Endothelial cell of umbilical vein (primary cell): ENCODE measurements at regions not wholly inside any gene's neighbourhood (a gene's known extent, or its start where the extent isn't known, plus 50 kb on each side); places are given as distances from the start of the nearest gene placed in this dataset.

Experiments
- BruUV-seq: library from RNA; stranded (reverse); fragments of 400-500 nt; replicated peaks from 2 replicates; lab custom pipeline; 2021; lab: Mats Ljungman, UMichigan
- CTCF ChIA-PET: fragments of 300-600, 350-600 bp; sonication (Branson Sonifier 250); formaldehyde crosslinking; loops from one replicate; lab custom pipeline; 2021; ENCODE audit warnings: antibody characterized with exemption, inconsistent platforms; lab: Charles Lee
- POLR2A ChIA-PET: fragments of 300-600, 350-600 bp; sonication (Branson Sonifier 250); formaldehyde crosslinking; loops from one replicate; lab custom pipeline; 2021; ENCODE audit warnings: antibody characterized with exemption, inconsistent platforms; lab: Charles Lee
- DNase-seq: peaks from one replicate; pipeline ENCODE4 v3.0.0-alpha.2; 2011; ENCODE audit warnings: low read depth, low spot score
- FAIRE-seq: peaks from 2 replicates; lab custom pipeline; 2011; peaks lifted over from hg19 to GRCh38; lab: Jason Lieb, UNC
- H2AFZ ChIP-seq: 2 replicates; pipeline ENCODE4 v1.6.0; 2012; ENCODE audit warnings: low read depth, low read length, control low read depth, inconsistent platforms
- H3K27ac ChIP-seq: 2 replicates; pipeline ENCODE4 v1.5.1; 2011; ENCODE audit warnings: low read depth, mild to moderate bottlenecking, control low read depth, low read length, moderate library complexity; ENCODE audit not compliant: insufficient read depth
- H3K27me3 ChIP-seq, 2 experiments: 2 replicates each; pipeline versions ENCODE4 v1.6.0 to v1.6.1; 2011; ENCODE audit warnings: low read length in 2 of 2, mixed read lengths in 1 of 2; ENCODE audit not compliant: control insufficient read depth in 2 of 2, insufficient read depth in 2 of 2
- H3K36me3 ChIP-seq, 2 experiments: 2 replicates in 1 of 2; 3 replicates in 1 of 2; pipeline ENCODE4 v1.5.1; 2011; ENCODE audit warnings: low read length in 2 of 2, mild to moderate bottlenecking in 1 of 2, moderate library complexity in 1 of 2; ENCODE audit not compliant: control insufficient read depth in 2 of 2, insufficient read depth in 2 of 2; ENCODE audit errors: extremely low read depth in 1 of 2
- H3K4me1 ChIP-seq: 3 replicates; pipeline ENCODE4 v1.5.1; 2011; ENCODE audit warnings: mild to moderate bottlenecking, low read length; ENCODE audit not compliant: control insufficient read depth, insufficient read depth; ENCODE audit errors: extremely low read depth
- H3K4me2 ChIP-seq: 2 replicates; pipeline ENCODE4 v1.6.1; 2011; ENCODE audit warnings: low read length, control low read depth, mixed read lengths; ENCODE audit not compliant: insufficient read depth
- H3K4me3 ChIP-seq, 3 experiments: fragments of 200-600 bp in 1 of 3; sonication (generic), shearing (Covaris generic) in 1 of 3; replicated peaks in 1 of 3; 2 replicates each; pipeline ENCODE4 v1.5.1; 2011 to 2016; ENCODE audit warnings: control low read depth in 3 of 3, low read length in 3 of 3, mild to moderate bottlenecking in 2 of 3, inconsistent platforms in 1 of 3, low read depth in 1 of 3, moderate library complexity in 1 of 3; ENCODE audit not compliant: insufficient read depth in 1 of 3
- H3K79me2 ChIP-seq: 2 replicates; pipeline ENCODE4 v1.6.0; 2012; ENCODE audit warnings: low read length, inconsistent platforms; ENCODE audit not compliant: control insufficient read depth, insufficient read depth
- H3K9ac ChIP-seq: replicated peaks from 2 replicates; pipeline ENCODE3; 2011; ENCODE audit warnings: low read length, control low read depth; ENCODE audit not compliant: insufficient read depth; ENCODE audit errors: extremely low read depth
- H3K9me1 ChIP-seq: replicated peaks from 3 replicates; pipeline ENCODE4 v1.6.0; 2011; ENCODE audit warnings: mild to moderate bottlenecking, low read length; ENCODE audit not compliant: control insufficient read depth, insufficient read depth; ENCODE audit errors: extremely low read depth
- H3K9me3 ChIP-seq: replicated peaks from 2 replicates; pipeline ENCODE4 v1.5.1; 2012; ENCODE audit warnings: low read length, inconsistent platforms; ENCODE audit not compliant: control insufficient read depth, insufficient read depth
- H4K20me1 ChIP-seq: replicated peaks from 2 replicates; pipeline ENCODE3; 2011; ENCODE audit warnings: mild to moderate bottlenecking, low read length; ENCODE audit not compliant: control insufficient read depth, insufficient read depth; ENCODE audit errors: extremely low read depth
- FOS ChIP-seq: IDR thresholded peaks from 2 replicates; pipeline ENCODE4 v1.6.1; 2011; ENCODE audit warnings: mild to moderate bottlenecking, low read length, moderate library complexity, borderline replicate concordance; ENCODE audit not compliant: insufficient read depth
- GATA2 ChIP-seq: IDR thresholded peaks from 2 replicates; pipeline ENCODE4 v1.7.0; 2011; ENCODE audit warnings: low read depth, mild to moderate bottlenecking, moderate library complexity, mixed read lengths, low read length; ENCODE audit not compliant: insufficient read length, insufficient read depth
- MAX ChIP-seq: IDR thresholded peaks from 2 replicates; pipeline ENCODE4 v1.6.1; 2011; ENCODE audit not compliant: insufficient read depth, insufficient read length
- POLR2AphosphoS5 ChIP-seq: IDR thresholded peaks from 2 replicates; pipeline ENCODE4 v1.6.1; 2012; ENCODE audit warnings: low read depth, mild to moderate bottlenecking, control low read depth, low read length, moderate library complexity; ENCODE audit not compliant: insufficient read depth
- dilution Hi-C: fragments of 300-500 bp; cut with MboI; formaldehyde crosslinking; loops from one replicate; pipeline ENCODE4 v1.15.0; 2019; ENCODE audit warnings: low sequenced_read_pairs; ENCODE audit not compliant: extremely low pct_ligation_motif_present
- intact Hi-C: fragments of 100-400 bp; cut with micrococcal nuclease; formaldehyde crosslinking; loops from one replicate; pipeline ENCODE4 v1.10.0; 2022

- POLR2A ChIA-PET, result no interaction called here
These were observed 544.9 kb downstream of the TBC1D22A start for GRCh38 chr22:47307326-47307725.

GRCh38 chr22:47304854-47305253, 542.4 kb downstream of the TBC1D22A start:
- no peak overlapping the region for H3K27ac ChIP-seq
- no peaks in the 10 kb centered on the region for H3K36me3 ChIP-seq
- H3K4me3 ChIP-seq, result no peak overlapping the region
- no peak overlapping the region for H3K4me2 ChIP-seq
- H3K9me3 ChIP-seq, result no peaks in the 10 kb centered on the region
- intact Hi-C loops (no loop called here), dilution Hi-C loops (no loop called here)
- CTCF ChIA-PET, result no interaction called here
- no peaks in the 10 kb centered on the region for H3K4me1 ChIP-seq
- no peak overlapping the region for H2AFZ ChIP-seq
- H3K9me1 ChIP-seq, result no peaks in the 10 kb centered on the region
- BruUV-seq, result no TSS peak
- no peak overlapping the region for H3K9ac ChIP-seq
- POLR2A ChIA-PET, result no interaction called here
- H3K79me2 ChIP-seq, result no peaks in the 10 kb centered on the region
- FAIRE-seq (no peak), DNase-seq (no peak)
- no peaks in the 10 kb centered on the region for H3K27me3 ChIP-seq
- no peak for TF ChIP-seq MAX
- no peaks in the 10 kb centered on the region for H4K20me1 ChIP-seq

More at GRCh38 chr22:47307326-47307725, 544.9 kb downstream of the TBC1D22A start:
- dilution Hi-C loops (no loop called here), intact Hi-C loops (no loop called here)
- Histone ChIP-seq H3K9me1 (no peaks in the 10 kb centered on the region), H3K4me3 (no peak overlapping the region), H3K4me1 (no peaks in the 10 kb centered on the region), H3K79me2 (no peaks in the 10 kb centered on the region), H3K27ac (no peak overlapping the region), H3K9me3 (no peaks in the 10 kb centered on the region), H3K4me2 (no peak overlapping the region), H3K9ac (no peak overlapping the region), H2AFZ (no peak overlapping the region), H4K20me1 (no peaks in the 10 kb centered on the region), H3K27me3 (no peaks in the 10 kb centered on the region), H3K36me3 (no peaks in the 10 kb centered on the region)
- CTCF ChIA-PET, result no interaction called here
- BruUV-seq, result no TSS peak
- TF ChIP-seq MAX (no peak), FOS (no peak), GATA2 (no peak), POLR2AphosphoS5 (no peak)
- DNase-seq (no peak), FAIRE-seq (no peak)
